ENCODE measurements at regions not wholly inside any gene's neighbourhood (a gene's known extent, or its start where the extent isn't known, plus 50 kb on each side); places are given as distances from the start of the nearest gene placed in this dataset.

DNA sequence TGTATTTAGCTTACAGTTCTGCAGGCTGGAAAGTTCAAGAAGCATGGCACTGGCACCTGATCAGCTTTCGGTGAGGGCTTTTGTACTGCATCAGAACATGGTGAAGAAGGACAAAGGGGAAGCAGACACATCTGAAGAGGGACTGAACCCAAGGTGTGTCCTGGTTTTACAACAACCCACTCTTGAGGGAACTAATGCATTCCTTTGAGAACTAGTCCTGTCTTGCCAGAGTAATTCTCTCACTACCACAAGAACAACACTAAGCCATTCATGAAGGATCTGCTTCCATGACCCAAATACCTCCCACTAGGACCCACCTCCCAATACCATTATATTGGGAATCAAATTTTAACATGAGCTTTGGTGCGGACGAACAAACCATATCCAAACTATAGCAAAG, 93.6 kb downstream of the RFC3 start:
- no peak for FAIRE-seq
- DNase-seq (ENCODE audit: low read depth, low spot score), result no peak
- CTCF ChIA-PET, result interaction anchor here (1.2 kb wide), 1 partner anchor 9 kb away, joined by 3 read pairs; no protein-coding TSS in a partner anchor
- TF ChIP-seq EZH2 (IDR thresholded peaks at IDR 0.05; ENCODE audit: borderline replicate concordance, low read depth, low read length, severe bottlenecking) (no peak), POLR2A (IDR thresholded peaks at IDR 0.05; ENCODE audit: low read depth, low read length) (no peak), JUN (IDR thresholded peaks at IDR 0.05; ENCODE audit: borderline replicate concordance, insufficient read depth, insufficient read length, low read depth) (no peak)
- POLR2A ChIA-PET, result no interaction called here
- H3K4me2 ChIP-seq (ENCODE audit: insufficient read depth, low read length), result no peak overlapping the region
- no peaks in the 10 kb centered on the region for H3K4me1 ChIP-seq (ENCODE audit: control insufficient read depth, extremely low read depth, insufficient read depth, low read length)
- H4K20me1 ChIP-seq (replicated peaks; ENCODE audit: control insufficient read depth, extremely low read depth, insufficient read depth, low read length), result no peaks in the 10 kb centered on the region
- H2AFZ ChIP-seq (ENCODE audit: low read depth, low read length), result no peak overlapping the region
- no peak overlapping the region for H3K4me3 ChIP-seq (replicated peaks in 1 of 3; ENCODE audit: insufficient read depth in 1 of 3, low read depth in 1 of 3, low read length in 3 of 3)
- dilution Hi-C loops (cut with MboI; ENCODE audit: extremely low pct_ligation_motif_present, low sequenced_read_pairs) (no loop called here), intact Hi-C loops (cut with micrococcal nuclease) (no loop called here)
- H3K9me1 ChIP-seq (replicated peaks; ENCODE audit: control insufficient read depth, extremely low read depth, insufficient read depth, low read length), result no peaks in the 10 kb centered on the region
- no peaks in the 10 kb centered on the region for H3K27me3 ChIP-seq (ENCODE audit: control insufficient read depth in 2 of 2, insufficient read depth in 2 of 2, low read length in 2 of 2)
- H3K9ac ChIP-seq (replicated peaks; ENCODE audit: extremely low read depth, insufficient read depth, low read length), result no peak overlapping the region
- no peak overlapping the region for H3K27ac ChIP-seq (ENCODE audit: insufficient read depth, low read depth, low read length)
- no peaks in the 10 kb centered on the region for H3K79me2 ChIP-seq (ENCODE audit: control insufficient read depth, insufficient read depth, low read length)
- no peaks in the 10 kb centered on the region for H3K36me3 ChIP-seq (ENCODE audit: control insufficient read depth in 2 of 2, extremely low read depth in 1 of 2, insufficient read depth in 2 of 2, low read length in 2 of 2)
- no TSS peak for BruUV-seq (replicated peaks)
- no peaks in the 10 kb centered on the region for H3K9me3 ChIP-seq (replicated peaks; ENCODE audit: control insufficient read depth, insufficient read depth, low read length)

DNA sequence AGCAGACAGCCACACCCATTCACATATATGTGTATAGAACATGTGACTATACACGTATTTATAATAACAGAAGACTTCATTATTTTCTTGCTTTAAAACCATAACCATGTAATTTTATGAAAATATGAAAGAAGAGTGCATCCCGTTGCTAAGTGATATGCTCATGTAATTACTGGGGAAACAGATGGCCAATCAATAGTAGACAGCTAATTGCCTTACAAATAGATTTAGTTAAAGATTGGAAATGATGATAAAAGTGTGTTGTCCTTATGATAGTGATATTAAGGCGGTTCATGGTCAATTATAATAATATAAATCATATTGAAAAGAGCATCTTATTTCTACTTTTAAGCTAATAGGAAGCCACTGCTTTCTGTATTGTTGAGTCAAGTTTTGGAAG, 95.9 kb downstream of the RFC3 start:
- CTCF ChIA-PET, result interaction anchor here (1.2 kb wide), 1 partner anchor 113 kb away, joined by 4 read pairs; no protein-coding TSS in a partner anchor
- TF ChIP-seq, protein P1, sequence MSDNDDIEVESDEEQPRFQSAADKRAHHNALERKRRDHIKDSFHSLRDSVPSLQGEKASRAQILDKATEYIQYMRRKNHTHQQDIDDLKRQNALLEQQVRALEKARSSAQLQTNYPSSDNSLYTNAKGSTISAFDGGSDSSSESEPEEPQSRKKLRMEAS (IDR thresholded peaks at IDR 0.05; ENCODE audit: insufficient read depth, insufficient read length), result no peak
- TF ChIP-seq EZH2 (IDR thresholded peaks at IDR 0.05; ENCODE audit: borderline replicate concordance, low read depth, low read length, severe bottlenecking) (no peak), JUN (IDR thresholded peaks at IDR 0.05; ENCODE audit: borderline replicate concordance, insufficient read depth, insufficient read length, low read depth) (no peak), FOS (IDR thresholded peaks at IDR 0.05; ENCODE audit: borderline replicate concordance, insufficient read depth, low read length) (no peak), POLR2A (IDR thresholded peaks at IDR 0.05; ENCODE audit: low read depth, low read length) (no peak), GATA2 (IDR thresholded peaks at IDR 0.05; ENCODE audit: insufficient read depth, insufficient read length, low read depth, low read length) (no peak), MYC (IDR thresholded peaks at IDR 0.05; ENCODE audit: low read depth, low read length) (no peak), POLR2AphosphoS5 (IDR thresholded peaks at IDR 0.05; ENCODE audit: insufficient read depth, low read depth, low read length) (no peak)
- TF ChIP-seq, protein P2, sequence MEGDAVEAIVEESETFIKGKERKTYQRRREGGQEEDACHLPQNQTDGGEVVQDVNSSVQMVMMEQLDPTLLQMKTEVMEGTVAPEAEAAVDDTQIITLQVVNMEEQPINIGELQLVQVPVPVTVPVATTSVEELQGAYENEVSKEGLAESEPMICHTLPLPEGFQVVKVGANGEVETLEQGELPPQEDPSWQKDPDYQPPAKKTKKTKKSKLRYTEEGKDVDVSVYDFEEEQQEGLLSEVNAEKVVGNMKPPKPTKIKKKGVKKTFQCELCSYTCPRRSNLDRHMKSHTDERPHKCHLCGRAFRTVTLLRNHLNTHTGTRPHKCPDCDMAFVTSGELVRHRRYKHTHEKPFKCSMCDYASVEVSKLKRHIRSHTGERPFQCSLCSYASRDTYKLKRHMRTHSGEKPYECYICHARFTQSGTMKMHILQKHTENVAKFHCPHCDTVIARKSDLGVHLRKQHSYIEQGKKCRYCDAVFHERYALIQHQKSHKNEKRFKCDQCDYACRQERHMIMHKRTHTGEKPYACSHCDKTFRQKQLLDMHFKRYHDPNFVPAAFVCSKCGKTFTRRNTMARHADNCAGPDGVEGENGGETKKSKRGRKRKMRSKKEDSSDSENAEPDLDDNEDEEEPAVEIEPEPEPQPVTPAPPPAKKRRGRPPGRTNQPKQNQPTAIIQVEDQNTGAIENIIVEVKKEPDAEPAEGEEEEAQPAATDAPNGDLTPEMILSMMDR (IDR thresholded peaks at IDR 0.05; ENCODE audit: extremely low read depth in 1 of 2, insufficient read depth in 1 of 2, low read depth in 1 of 2, low read length in 2 of 2), result no peak
- H3K36me3 ChIP-seq (ENCODE audit: control insufficient read depth in 2 of 2, extremely low read depth in 1 of 2, insufficient read depth in 2 of 2, low read length in 2 of 2), result no peaks in the 10 kb centered on the region
- H3K4me2 ChIP-seq (ENCODE audit: insufficient read depth, low read length), result no peak overlapping the region
- DNase-seq (ENCODE audit: low read depth, low spot score) (no peak), FAIRE-seq (no peak)
- no peak overlapping the region for H3K27ac ChIP-seq (ENCODE audit: insufficient read depth, low read depth, low read length)
- no peaks in the 10 kb centered on the region for H3K9me3 ChIP-seq (replicated peaks; ENCODE audit: control insufficient read depth, insufficient read depth, low read length)
- H4K20me1 ChIP-seq (replicated peaks; ENCODE audit: control insufficient read depth, extremely low read depth, insufficient read depth, low read length), result no peaks in the 10 kb centered on the region
- no peak overlapping the region for H2AFZ ChIP-seq (ENCODE audit: low read depth, low read length)
- dilution Hi-C loops (cut with MboI; ENCODE audit: extremely low pct_ligation_motif_present, low sequenced_read_pairs), result no loop called here
- H3K4me1 ChIP-seq (ENCODE audit: control insufficient read depth, extremely low read depth, insufficient read depth, low read length), result peaks cover 5% of the 10 kb centered on the region
- intact Hi-C loops (cut with micrococcal nuclease), result no loop called here
- no peak overlapping the region for H3K4me3 ChIP-seq (replicated peaks in 1 of 3; ENCODE audit: insufficient read depth in 1 of 3, low read depth in 1 of 3, low read length in 3 of 3)
- no peak overlapping the region for H3K9ac ChIP-seq (replicated peaks; ENCODE audit: extremely low read depth, insufficient read depth, low read length)
- POLR2A ChIA-PET, result no interaction called here
- no TSS peak for BruUV-seq (replicated peaks)
- H3K79me2 ChIP-seq (ENCODE audit: control insufficient read depth, insufficient read depth, low read length), result no peaks in the 10 kb centered on the region
- no peaks in the 10 kb centered on the region for H3K27me3 ChIP-seq (ENCODE audit: control insufficient read depth in 2 of 2, insufficient read depth in 2 of 2, low read length in 2 of 2)
- no peaks in the 10 kb centered on the region for H3K9me1 ChIP-seq (replicated peaks; ENCODE audit: control insufficient read depth, extremely low read depth, insufficient read depth, low read length)
